GM12892 (cell line): ENCODE measurements at regions not wholly inside any gene's neighbourhood (a gene's known extent, or its start where the extent isn't known, plus 50 kb on each side); places are given as distances from the start of the nearest gene placed in this dataset.
"Not testable (repeated sequence)": the region's sequence is repeated elsewhere in the genome, so short reads cannot be mapped to it uniquely, and the experiment has no call there.

ENCODE experiments used
- DNase-seq: peaks from one replicate; pipeline ENCODE4 v3.0.0; 2011; ENCODE audit not compliant: insufficient read length
- FAIRE-seq: peaks from 2 replicates; lab custom pipeline; 2011; peaks lifted over from hg19 to GRCh38; lab: Jason Lieb, UNC
- POLR2A ChIP-seq: IDR thresholded peaks from 2 replicates; pipeline ENCODE4 v1.6.1; 2011; ENCODE audit warnings: low read depth, low read length, control low read depth
- POLR2AphosphoS5 ChIP-seq: IDR thresholded peaks from 2 replicates; pipeline ENCODE4 v1.6.1; 2011; ENCODE audit warnings: low read depth, low read length, control low read depth
- TAF1 ChIP-seq: IDR thresholded peaks from 2 replicates; pipeline ENCODE4 v1.6.1; 2011; ENCODE audit warnings: low read depth, mild to moderate bottlenecking, control low read depth, low read length, borderline replicate concordance

DNA sequence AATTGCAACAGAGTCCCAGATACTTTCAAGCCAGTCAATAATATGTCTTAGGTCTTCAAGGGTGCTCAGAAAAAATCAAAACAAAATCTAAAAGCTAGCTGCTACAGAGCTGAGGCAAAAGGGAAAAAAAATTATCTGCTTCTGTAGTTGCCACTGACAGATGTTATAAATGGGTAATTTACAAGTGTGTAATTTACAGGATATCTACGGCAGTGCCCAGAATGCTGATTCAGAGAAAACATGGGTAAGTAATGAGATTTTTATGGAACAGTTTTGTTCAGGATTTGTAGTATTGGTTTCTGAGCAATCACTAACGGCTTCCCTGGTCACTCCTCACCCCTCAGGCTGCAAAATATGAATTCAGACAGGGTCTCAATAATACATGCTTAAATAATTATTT lies 234.1 kb downstream of the GALC start:
- DNase-seq = no peak
- no peak for FAIRE-seq
- TF ChIP-seq POLR2AphosphoS5 (no peak), TAF1 (no peak)

DNA sequence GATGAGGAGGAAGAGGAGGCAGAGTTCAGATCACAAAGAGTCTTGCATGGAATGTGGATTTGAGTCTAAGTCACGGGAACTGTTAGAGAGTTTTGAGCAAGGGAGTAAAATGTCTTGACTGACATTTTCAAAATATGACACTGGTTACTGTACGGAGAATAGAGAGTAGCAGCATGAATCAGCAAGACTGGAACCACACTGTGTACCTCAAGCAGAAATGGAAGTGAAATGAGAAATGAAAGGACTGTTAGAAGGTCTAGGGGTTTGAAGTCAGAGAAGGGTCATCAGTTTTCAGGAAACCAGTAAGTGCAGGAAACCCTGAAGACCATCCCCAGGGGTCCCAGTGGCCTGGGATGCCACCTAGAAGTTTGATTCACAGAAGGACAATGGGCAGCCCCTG lies 236.3 kb downstream of the GALC start:
- TF ChIP-seq POLR2A (no peak), POLR2AphosphoS5 (no peak), TAF1 (no peak)
- FAIRE-seq = no peak

DNA sequence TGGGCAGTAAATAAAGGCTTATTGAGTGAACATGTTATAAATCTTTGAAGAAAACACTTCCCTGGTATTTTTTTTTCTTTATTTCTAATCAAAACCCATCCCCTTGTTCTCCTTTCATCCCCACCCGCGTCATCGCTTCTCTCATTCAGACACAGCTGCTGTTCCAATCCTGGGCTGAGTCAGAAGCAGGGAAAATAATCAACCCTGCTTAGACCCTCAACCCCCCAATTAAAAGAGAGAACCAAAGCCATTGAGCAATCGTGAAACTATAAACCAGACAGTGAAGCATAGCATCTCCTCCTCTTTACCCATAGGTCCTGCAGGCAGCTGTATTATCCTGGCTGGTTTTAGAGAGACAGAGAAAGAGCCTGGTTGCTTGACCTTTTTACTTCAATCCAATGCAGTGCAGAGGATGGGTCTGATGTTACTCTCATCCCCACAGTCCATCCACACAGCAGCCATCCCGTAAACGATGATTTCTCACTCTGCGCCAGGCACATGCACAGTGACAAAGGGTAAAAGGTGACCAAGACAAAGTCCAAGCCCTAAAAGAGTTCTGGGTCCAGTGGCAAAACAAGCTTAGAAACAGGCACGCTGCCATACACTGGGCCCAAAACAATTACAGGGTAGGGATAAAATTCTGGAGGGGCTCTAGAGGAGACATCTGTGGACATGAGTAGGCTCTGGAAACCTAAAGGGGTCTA lies 238.3 kb downstream of the GALC start:
- TF ChIP-seq TAF1 (no peak), POLR2AphosphoS5 (no peak)
- FAIRE-seq (no peak), DNase-seq (no peak)

More for the DNA sequence above, 236.3 kb downstream of the GALC start:
- no peak for DNase-seq

DNA sequence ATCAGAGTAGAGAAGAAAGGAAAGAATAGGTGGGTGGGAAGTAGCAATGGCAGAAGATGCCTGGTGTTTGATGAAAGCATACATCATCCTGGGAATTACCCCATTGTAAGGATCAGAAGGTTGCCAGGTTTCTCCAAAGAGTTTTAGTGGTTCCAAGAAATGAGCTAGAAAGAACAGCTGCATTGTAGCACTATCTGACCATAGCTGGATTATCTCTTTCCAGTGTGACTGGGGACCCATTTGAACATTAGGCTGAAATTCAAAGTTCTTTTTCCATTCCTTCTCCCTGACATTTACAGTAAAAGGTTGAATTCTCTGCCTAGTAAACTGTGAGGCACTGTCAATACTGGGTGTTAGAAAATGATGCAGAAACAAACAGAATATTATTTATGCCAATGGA lies 244.4 kb downstream of the GALC start:
- FAIRE-seq (no peak), DNase-seq (no peak)
- TF ChIP-seq POLR2A (no peak), POLR2AphosphoS5 (no peak), TAF1 (no peak)

DNA sequence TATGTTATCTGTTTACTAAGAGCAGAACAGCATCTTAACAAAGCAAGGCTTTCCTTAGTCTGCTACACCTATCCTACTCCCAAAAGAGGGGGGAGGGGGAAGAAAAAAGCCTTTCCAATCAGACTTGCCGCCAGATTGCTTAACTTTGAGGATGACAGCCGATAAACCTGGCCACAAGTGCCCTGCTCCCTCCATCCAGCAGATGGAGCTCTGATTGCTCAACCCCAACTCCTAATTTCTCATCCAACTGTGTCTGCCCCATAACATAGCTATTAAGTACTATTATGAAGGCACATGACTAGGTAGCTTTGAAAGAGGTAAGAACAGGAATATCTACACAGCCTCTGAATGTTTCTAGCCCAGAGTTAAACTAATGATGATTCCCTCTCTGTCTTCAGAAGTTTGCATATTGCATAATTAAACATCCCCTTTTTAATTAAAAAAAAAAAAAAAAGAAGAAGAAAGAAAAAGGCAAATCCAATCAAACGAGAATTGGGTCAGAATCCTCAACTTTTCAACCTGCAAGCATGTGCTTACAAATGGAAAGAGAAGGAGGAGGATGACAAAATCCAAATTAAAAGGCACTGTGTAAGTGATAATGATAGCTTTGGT lies 247.4 kb downstream of the GALC start:
- no peak for DNase-seq
- FAIRE-seq = no peak
- TF ChIP-seq POLR2A (no peak), POLR2AphosphoS5 (no peak), TAF1 (no peak)

DNA sequence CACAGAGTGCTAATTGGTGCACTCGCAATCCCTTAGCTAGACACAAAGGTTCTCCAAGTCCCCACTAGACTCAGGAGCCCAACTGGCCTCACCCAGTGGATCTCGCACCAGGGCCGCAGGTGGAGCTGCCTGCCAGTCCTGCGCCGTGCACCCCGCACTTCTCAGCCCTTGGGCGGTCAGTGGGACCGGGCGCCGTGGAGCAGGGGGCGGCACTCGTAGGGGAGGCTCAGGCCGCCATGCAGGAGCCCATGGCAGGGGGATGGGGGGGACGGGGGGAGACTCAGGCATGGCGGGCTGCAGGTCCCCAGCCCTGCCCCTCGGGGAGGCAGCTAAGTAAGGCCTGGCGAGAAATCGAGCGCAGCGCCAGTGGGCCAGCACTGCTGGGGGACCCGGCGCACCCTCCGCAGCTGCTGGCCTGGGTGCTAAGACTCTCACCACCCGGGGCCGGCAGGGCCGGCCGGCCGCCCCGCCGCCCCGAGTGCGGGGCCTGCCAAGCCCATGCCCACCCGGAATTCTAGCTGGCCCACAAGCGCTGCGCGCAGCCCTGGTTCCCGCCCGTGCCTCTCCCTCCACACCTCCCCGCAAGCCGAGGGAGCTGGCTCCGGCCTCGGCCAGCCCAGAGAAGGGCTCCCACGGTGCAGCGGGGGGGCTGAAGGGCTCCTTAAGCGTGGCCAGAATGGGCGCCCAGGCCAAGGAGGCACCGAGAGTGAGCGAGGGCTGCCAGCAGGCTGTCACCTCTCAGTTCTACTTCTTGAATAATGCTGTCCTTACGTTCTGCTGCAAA lies 258.2 kb downstream of the GALC start:
- not testable (repeated sequence) for FAIRE-seq

DNA sequence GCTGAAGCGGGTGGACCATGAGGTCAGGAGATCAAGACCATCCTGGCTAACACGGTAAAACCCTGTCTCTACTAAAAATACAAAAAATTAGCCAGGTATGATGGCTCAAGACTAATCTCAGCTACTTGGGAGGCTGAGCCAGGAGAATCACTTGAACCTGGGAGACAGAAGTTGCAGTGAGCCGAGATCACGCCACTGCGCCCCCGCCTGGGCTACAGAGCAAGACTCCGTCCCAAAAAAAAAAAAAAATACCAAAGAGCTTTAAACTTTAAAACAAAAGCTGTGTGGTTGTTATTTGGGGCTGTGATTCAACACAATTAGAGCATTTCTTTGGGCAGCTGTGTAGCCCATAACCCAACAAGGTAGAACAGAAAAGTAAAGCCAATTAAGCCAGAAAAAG lies 259.9 kb downstream of the GALC start:
- FAIRE-seq, DNase-seq: not testable (repeated sequence)

More for the DNA sequence above, 258.2 kb downstream of the GALC start:
- not testable (repeated sequence) for DNase-seq

DNA sequence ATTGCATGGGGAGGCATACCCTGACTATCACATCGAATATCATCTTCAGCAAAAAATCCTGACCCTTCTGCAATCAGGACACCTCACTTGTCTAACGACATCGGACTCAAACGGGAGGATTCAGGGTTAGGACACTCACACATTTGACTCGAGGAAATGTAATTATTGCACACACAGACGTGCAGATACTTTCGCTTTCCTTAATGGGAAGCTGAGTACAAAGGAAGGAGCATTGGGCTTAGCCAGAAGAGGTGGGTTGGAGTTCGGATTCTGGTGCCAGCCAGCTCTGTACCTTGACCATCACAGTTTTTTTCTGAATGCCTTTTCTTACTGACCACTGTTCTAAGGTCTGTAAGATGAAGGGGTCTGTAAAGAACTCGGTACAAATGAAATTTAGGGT lies 260.4 kb downstream of the GALC start:
- FAIRE-seq (no peak), DNase-seq (no peak)
- TF ChIP-seq POLR2AphosphoS5 (no peak), TAF1 (no peak), POLR2A (no peak)

DNA sequence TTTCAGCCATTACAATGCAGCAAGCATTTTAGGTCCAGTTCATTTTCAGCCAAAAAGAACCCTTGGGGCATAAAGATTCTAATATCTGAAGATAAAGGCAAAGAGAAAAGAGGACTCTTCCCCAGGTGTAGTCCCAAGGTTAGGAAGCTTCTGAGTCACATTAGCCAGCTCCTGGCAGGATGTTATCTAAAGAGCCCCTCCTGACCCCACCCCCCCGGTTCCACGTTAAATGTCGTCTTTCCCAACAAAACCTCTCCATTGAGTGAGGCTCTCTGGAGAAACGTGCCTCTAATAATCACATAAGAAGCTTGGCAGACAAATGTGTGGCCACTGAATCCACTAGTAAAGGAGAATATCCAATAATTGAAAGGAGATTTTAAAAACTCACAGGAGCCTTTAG lies 267.7 kb downstream of the GALC start:
- no peak for TF ChIP-seq TAF1
- TF ChIP-seq POLR2AphosphoS5 = no peak
- no peak for TF ChIP-seq POLR2A
- DNase-seq (no peak), FAIRE-seq (no peak)

DNA sequence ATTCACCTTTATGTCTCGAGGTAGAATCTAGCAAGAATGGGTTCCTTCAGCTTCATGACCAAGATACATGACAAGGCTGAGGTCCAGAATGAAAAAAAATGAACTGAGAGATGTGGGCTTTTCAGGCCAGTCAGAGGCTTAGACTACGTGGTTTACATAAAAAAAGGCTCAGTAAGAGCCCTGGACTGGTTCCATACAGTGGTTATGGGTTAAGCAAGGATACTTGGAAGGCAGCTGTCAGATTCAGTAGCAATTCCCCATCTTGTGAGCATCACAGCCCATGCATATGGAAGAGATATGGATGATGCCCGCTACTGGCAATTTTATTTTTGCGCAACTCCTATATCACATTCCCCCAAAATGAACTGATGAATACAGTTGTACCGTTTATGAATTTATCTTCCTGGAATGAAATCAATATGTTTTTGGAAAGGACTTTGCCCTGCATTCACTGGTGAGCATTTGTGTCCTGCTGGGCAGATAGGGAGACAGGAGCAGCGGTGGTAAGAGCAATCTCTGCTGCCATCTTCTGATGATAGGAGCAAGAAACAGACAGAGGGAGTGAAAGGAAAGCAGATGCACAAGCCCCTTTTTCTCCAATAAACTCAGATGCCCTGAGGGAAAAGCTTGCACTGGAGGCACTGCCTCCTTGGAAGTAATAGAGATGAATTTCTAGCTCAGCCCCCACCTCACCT lies 280.4 kb downstream of the GALC start:
- FAIRE-seq (no peak), DNase-seq (no peak)
- TF ChIP-seq POLR2AphosphoS5 = no peak

DNA sequence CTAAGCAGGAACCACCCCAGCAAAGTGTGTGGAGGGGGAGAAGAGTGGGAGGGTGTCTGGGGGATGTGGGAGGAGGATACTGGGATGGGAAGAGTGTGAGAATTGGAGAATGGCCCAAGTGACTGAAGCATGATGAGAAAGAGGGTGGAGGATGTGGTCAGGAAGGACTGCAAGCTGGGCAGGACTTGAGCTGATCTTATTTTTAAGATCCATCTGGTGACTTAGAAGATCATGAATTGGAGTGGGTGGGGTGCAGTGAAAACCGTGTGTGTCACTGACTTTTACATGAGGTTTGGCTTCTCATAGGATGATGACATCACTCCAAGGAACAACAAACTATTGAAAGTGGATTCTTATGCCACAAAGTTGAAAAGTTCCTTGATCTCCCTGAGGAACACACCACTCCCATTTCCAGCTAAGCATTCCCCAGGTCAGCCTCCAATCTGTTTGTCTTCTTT lies 287.5 kb downstream of the GALC start:
- DNase-seq = no peak
- no peak for TF ChIP-seq POLR2AphosphoS5
- no peak for TF ChIP-seq TAF1
- TF ChIP-seq POLR2A = no peak
- FAIRE-seq = no peak

DNA sequence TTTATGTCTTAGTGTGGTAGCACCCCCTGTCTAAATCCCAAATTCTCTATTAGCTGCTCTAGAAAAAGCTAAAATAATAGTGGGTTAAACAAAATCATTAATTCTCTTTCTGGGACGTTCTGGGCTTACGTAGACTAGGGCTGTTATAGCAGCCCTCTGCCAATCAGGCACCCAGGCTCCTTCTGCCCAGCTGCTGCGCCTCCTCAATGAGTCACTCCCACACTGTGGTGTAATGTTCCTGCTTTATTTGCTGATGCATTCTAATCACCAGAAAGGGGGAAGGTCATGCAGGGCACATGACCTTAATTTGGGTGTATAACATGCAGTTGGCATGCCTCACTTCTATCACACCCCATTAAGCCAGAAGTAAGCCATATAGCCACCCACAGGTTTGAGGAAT lies 294.5 kb downstream of the GALC start:
- FAIRE-seq (no peak), DNase-seq (no peak)
- TF ChIP-seq TAF1 = no peak
- TF ChIP-seq POLR2A = no peak
- TF ChIP-seq POLR2AphosphoS5 = no peak
